Panc1 (cell line): ENCODE measurements at regions not wholly inside any gene's neighbourhood (a gene's known extent, or its start where the extent isn't known, plus 50 kb on each side); places are given as distances from the start of the nearest gene placed in this dataset.

Experiments used
- ATAC-seq: fragments of 200-7000 bp; cut with Tn5 transposase; 2 replicates; pipeline ENCODE4 v1.9.1; 2020; ENCODE audit warnings: mild to moderate bottlenecking, moderate library complexity
- BruUV-seq: library from RNA; stranded (reverse); fragments of 400-500 nt; replicated peaks from 2 replicates; lab custom pipeline; 2021; lab: Mats Ljungman, UMichigan
- CTCF ChIA-PET: fragments of 300-600 bp; sonication (Branson Sonifier 250); formaldehyde crosslinking; loops from one replicate; lab custom pipeline; 2022; ENCODE audit warnings: antibody characterized with exemption; lab: Charles Lee
- POLR2A ChIA-PET: fragments of 300-600 bp; sonication (Branson Sonifier 250); formaldehyde crosslinking; loops from one replicate; lab custom pipeline; 2022; ENCODE audit warnings: antibody characterized with exemption; lab: Charles Lee
- DNase-seq: peaks from one replicate; pipeline ENCODE4 v3.0.0-alpha.2; 2010; ENCODE audit warnings: low read depth, low spot score
- H3K27ac ChIP-seq: 2 replicates; pipeline ENCODE4 v1.5.1; 2011; ENCODE audit warnings: mild to moderate bottlenecking, low read length, inconsistent platforms
- H3K27me3 ChIP-seq: fragments of 200-500 bp; sonication (Bioruptor generic); 2 replicates; pipeline ENCODE4 v1.6.0; 2014; ENCODE audit warnings: low read length, inconsistent platforms; ENCODE audit not compliant: control insufficient read depth, insufficient read depth
- H3K36me3 ChIP-seq: fragments of 200-500 bp; sonication (Bioruptor generic); 2 replicates; pipeline ENCODE4 v1.5.1; 2014; ENCODE audit warnings: inconsistent platforms, mild to moderate bottlenecking, low read length, moderate library complexity; ENCODE audit not compliant: control insufficient read depth, insufficient read depth
- H3K4me1 ChIP-seq: 2 replicates; pipeline ENCODE4 v1.5.1; 2011; ENCODE audit warnings: inconsistent platforms, mild to moderate bottlenecking, low read length, moderate library complexity; ENCODE audit not compliant: control insufficient read depth, insufficient read depth
- H3K4me3 ChIP-seq, 2 experiments: 2 replicates each; pipeline ENCODE4 v1.5.1; 2011 to 2012; ENCODE audit warnings: low read depth in 2 of 2, low read length in 2 of 2, mild to moderate bottlenecking in 2 of 2, inconsistent platforms in 1 of 2, moderate library complexity in 1 of 2
- H3K9me3 ChIP-seq: fragments of 200-500 bp; sonication (Bioruptor generic); 2 replicates; pipeline ENCODE4 v1.5.1; 2014; ENCODE audit warnings: low read depth, mild to moderate bottlenecking, inconsistent platforms, low read length, moderate library complexity; ENCODE audit not compliant: control insufficient read depth, insufficient read depth
- CTCF ChIP-seq: fragments of 450-650 bp; IDR thresholded peaks from 2 replicates; pipeline ENCODE4 v1.5.1; 2017; ENCODE audit warnings: mild to moderate bottlenecking
- POLR2AphosphoS5 ChIP-seq: IDR thresholded peaks from 2 replicates; pipeline ENCODE4 v1.6.1; 2012; ENCODE audit warnings: mild to moderate bottlenecking, low read depth, low read length, moderate library complexity
- SIN3A ChIP-seq: IDR thresholded peaks from 2 replicates; pipeline ENCODE4 v1.6.1; 2012; ENCODE audit warnings: low read depth, mild to moderate bottlenecking, low read length, moderate library complexity, borderline replicate concordance; ENCODE audit not compliant: insufficient read depth
- TCF7L2 ChIP-seq: IDR thresholded peaks from 2 replicates; pipeline ENCODE4 v1.6.1; 2011; ENCODE audit warnings: mild to moderate bottlenecking, low read depth, low read length, inconsistent platforms
- in situ Hi-C: cut with HindIII; loops from 2 replicates; pipeline ENCODE4 v1.10.0; 2016; ENCODE audit warnings: low sequenced_read_pairs, low pct_unique_long_range_greater_than_20kb
- intact Hi-C: fragments of 100-400 bp; cut with micrococcal nuclease; formaldehyde crosslinking; loops from one replicate; pipeline ENCODE4 v1.10.0; 2022; ENCODE audit not compliant: unreplicated experiment
- TF ChIP-seq, protein P1 (sequence below), 2 experiments: IDR thresholded peaks; 2 replicates each; pipeline ENCODE4 v1.6.1; 2011 to 2012; ENCODE audit warnings: low read depth in 2 of 2, control low read depth in 1 of 2, low read length in 1 of 2, mild to moderate bottlenecking in 1 of 2, moderate library complexity in 1 of 2; ENCODE audit not compliant: insufficient read depth in 1 of 2

DNA sequence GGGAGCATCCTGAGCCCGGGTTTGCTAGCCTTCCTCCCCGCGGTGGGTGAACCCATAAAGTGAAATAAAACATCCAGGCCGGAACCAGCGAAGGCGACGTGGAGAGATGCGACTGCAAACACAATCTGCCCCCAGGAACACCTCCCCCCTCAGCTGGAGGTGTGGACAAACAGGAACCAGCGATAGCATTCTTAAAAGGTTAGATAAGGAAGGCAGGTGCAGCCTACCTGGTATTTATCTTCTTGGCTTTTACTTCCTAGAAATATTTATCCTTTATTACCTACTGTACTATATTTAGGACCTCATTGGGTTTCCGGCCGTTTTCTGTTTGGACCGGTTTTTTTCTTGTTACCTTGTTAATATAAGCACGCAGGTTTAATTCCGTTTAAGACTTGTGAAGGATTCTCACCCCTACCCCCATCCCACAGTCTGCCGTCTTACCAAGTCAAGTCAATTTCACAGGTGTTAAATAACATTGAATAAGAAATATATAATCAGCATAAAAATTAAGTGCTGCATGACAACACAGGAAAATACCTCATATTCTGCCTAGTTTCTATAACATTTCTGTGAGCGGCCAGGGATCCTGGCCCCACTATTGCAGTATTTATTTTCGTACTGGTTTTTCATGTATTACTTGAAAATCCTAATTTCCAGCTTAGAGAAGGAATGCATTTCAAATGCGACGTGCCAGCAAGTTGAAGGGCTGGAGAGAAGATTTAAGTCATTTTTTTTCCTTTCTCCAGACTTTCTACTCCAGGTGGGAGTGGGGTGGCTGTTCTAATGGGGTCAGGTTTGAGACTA lies 224.0 kb upstream of the ID2 start:
- ChIA-PET CTCF (no interaction called here), POLR2A (no interaction called here)
- no peak overlapping the region for H3K4me3 ChIP-seq
- in situ Hi-C loops = no loop called here
- no peaks in the 10 kb centered on the region for H3K9me3 ChIP-seq
- TF ChIP-seq SIN3A = no peak
- no peak for TF ChIP-seq TCF7L2
- TF ChIP-seq POLR2AphosphoS5 = no peak
- no peak for TF ChIP-seq CTCF
- TF ChIP-seq, protein P1, sequence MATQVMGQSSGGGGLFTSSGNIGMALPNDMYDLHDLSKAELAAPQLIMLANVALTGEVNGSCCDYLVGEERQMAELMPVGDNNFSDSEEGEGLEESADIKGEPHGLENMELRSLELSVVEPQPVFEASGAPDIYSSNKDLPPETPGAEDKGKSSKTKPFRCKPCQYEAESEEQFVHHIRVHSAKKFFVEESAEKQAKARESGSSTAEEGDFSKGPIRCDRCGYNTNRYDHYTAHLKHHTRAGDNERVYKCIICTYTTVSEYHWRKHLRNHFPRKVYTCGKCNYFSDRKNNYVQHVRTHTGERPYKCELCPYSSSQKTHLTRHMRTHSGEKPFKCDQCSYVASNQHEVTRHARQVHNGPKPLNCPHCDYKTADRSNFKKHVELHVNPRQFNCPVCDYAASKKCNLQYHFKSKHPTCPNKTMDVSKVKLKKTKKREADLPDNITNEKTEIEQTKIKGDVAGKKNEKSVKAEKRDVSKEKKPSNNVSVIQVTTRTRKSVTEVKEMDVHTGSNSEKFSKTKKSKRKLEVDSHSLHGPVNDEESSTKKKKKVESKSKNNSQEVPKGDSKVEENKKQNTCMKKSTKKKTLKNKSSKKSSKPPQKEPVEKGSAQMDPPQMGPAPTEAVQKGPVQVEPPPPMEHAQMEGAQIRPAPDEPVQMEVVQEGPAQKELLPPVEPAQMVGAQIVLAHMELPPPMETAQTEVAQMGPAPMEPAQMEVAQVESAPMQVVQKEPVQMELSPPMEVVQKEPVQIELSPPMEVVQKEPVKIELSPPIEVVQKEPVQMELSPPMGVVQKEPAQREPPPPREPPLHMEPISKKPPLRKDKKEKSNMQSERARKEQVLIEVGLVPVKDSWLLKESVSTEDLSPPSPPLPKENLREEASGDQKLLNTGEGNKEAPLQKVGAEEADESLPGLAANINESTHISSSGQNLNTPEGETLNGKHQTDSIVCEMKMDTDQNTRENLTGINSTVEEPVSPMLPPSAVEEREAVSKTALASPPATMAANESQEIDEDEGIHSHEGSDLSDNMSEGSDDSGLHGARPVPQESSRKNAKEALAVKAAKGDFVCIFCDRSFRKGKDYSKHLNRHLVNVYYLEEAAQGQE (IDR thresholded peaks at IDR 0.05; ENCODE audit: insufficient read depth in 1 of 2, low read depth in 2 of 2, low read length in 1 of 2) = no peak
- H3K36me3 ChIP-seq = no peaks in the 10 kb centered on the region
- DNase-seq = no peak
- no peak for ATAC-seq
- no peak overlapping the region for H3K27ac ChIP-seq
- intact Hi-C loops = no loop called here
- no TSS peak for BruUV-seq
- H3K4me1 ChIP-seq = no peaks in the 10 kb centered on the region
- peaks cover 9% of the 10 kb centered on the region for H3K27me3 ChIP-seq

- in situ Hi-C loops (no loop called here), intact Hi-C loops (no loop called here)
- CTCF ChIA-PET = no interaction called here
- H3K36me3 ChIP-seq = no peaks in the 10 kb centered on the region
- BruUV-seq = no TSS peak
- TF ChIP-seq SIN3A (no peak), POLR2AphosphoS5 (no peak), CTCF (no peak), TCF7L2 (no peak)
- TF ChIP-seq, protein P1 (IDR thresholded peaks at IDR 0.05; ENCODE audit: insufficient read depth in 1 of 2, low read depth in 2 of 2, low read length in 1 of 2) = no peak
- no peak overlapping the region for H3K4me3 ChIP-seq
- H3K27ac ChIP-seq = no peak overlapping the region
- no peaks in the 10 kb centered on the region for H3K4me1 ChIP-seq
- ATAC-seq (no peak), DNase-seq (no peak)
- H3K9me3 ChIP-seq = no peaks in the 10 kb centered on the region
- POLR2A ChIA-PET = no interaction called here
- peaks cover 9% of the 10 kb centered on the region for H3K27me3 ChIP-seq
Measured at GRCh38 chr2:8458503-8459459, 223.1 kb upstream of the ID2 start.
